HG02610 (cell line): ENCODE measurements at regions not wholly inside any gene's neighbourhood (a gene's known extent, or its start where the extent isn't known, plus 50 kb on each side); places are given as distances from the start of the nearest gene placed in this dataset.

Source experiments
- ATAC-seq: cut with Tn5 transposase; IDR thresholded peaks from one replicate; pipeline ENCODE4 v1.9.1; 2021; ENCODE audit warnings: mild to moderate bottlenecking, moderate library complexity; ENCODE audit not compliant: unreplicated experiment

DNA sequence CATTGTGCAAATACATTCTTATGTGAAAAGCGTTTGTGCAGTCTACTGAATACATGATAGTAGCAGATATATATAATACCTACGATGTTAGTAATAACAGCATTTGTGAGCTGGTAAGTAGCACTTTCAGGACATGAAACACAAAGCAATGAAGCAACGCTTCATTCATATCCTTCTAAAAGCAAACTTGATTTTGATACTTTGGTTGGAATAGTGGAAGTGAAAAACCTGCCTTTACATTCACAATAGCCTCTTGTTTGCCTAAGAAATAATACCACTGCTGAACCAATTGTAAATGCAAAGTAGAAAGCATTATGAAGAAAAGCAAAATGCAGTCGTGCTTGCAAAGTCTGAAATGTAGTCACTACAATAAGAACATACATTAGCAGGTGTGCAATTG, 926.3 kb downstream of the FSTL5 start:
- no peak for ATAC-seq

DNA sequence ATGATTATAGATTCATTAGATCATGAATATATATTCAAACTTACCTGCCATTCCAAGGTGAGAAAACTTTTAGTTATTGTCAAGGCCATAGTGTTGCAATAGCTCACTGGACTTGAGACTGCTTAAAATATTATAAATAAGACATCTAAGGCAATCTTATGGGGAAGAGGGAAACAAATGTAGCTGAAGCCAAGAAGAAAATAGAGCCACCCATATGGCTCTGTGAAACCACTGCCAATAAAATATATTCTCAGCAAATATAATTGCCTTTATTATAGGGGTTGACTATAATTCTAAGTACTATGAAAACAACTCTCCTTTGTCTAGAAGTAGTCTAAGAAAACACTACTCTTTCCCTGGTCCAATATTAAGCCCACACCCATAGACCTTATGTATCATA, 938.5 kb downstream of the FSTL5 start:
- ATAC-seq, result no peak

DNA sequence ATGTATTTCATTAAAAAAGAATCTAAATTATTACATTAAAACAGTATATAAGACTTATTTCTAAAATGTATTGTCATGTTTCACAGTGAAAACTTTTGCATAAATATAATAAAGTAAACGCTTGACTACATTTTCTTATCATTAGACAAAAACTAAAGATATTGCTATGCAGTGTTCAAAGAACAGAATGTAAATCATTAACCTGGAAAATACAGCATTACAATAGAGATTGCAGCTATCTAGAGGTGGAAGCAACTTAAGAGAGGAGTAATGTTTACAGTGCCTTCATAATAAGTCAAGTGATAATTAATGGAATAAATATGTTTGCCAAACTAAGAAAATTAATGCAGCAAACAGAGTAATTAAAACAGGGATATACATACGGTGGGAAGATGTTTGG, 940.9 kb downstream of the FSTL5 start:
- ATAC-seq, result no peak

DNA sequence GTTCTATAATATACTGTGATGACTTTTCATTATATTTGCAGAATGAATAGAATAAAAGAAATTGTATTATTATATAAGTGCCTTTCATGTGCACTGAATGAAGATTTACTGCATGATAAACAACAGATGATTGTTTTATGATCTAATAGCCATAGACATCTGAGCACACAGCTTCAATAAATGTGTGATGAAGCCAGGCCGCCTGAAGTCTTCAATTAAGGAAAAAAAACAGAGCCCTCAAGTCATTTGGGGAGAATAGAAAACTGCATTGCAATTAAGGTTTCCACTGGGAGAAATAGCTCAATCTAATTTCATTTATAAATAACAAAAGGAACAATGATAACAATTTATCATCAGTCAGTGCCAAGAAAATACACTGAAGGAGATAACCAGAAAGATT, 955.2 kb downstream of the FSTL5 start:
- ATAC-seq, result no peak

DNA sequence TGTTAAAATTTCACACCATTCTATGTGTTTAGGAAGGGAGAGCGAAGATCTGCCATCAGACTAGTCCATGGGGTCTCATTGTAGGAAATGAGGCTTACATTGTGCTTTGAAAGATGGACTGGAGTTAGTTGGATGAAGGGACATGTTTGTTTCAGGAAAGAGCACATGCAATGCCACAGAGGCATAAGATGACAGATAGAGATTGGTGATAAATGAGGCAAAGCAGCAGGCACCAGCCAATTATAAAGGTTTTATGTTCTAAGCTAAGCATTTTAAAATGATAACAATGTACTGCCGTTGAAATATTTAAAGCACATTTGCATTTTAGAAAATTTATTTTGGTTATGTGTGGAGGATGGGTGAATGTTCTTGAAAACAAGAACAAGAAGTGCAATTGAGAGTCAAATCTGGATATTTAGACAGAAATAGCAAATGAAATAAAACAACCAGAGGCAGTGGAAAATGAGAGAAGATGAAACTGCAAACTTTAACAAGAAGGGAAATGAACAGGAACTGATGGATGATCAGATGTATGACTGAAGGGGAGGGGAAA, 957.2 kb downstream of the FSTL5 start:
- no peak for ATAC-seq

DNA sequence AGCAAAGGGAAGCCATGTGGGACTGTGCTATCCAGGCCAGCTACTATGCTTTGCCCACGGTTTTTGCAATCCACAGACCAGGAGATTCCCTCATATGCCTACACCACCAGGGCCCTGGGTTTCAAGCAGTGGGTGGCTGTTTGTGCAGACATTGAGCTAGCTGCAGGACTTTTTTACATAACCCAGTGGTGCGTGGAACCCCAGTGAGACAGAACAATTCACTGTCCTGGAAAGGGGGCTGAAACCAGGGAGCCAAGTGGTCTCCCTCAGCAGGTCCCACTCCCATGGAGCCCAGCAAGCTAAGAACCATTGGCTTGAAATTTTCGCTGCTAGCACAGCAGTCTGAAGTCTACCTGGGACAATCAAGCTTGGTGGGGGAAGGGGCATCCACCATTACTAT, 959.9 kb downstream of the FSTL5 start:
- ATAC-seq, result no peak

DNA sequence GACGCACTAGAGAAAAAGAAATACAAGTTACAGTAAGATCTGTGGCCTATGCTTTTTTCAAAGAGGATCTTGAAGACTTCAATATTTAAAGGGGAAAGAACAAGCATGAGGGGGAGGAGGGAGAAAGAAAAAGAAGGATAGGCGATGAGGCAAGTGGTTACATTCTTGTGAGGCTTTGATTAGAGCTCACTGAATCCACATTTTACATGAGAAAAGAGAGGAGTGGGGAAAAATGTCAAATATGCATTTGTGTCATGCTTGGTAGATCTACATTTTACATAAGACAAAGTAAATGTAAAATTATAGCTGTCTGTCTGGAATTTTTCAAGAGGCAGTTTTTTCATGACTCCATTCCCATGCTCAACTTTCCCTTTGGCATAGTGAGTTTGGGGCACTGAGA, 965.9 kb downstream of the FSTL5 start:
- ATAC-seq, result no peak

DNA sequence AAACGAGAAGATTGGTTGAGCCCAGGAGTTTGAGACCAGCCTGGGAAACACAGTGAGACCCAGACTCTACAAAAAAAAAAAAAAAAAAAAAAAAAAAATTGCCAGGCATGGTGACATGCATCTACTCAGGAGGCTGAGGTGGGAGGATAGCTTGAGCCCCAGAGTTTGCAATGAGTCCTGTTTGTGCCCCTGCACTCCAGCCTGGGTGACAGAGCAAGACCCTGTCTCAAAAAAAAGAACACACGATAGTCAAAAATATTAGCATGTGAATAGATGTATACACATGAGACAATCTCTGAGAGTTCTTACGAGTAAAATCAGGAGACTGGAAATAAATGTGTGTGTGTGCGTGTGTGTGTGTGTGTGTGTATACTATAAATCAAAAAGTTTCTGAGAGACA, 966.3 kb downstream of the FSTL5 start:
- no peak for ATAC-seq

DNA sequence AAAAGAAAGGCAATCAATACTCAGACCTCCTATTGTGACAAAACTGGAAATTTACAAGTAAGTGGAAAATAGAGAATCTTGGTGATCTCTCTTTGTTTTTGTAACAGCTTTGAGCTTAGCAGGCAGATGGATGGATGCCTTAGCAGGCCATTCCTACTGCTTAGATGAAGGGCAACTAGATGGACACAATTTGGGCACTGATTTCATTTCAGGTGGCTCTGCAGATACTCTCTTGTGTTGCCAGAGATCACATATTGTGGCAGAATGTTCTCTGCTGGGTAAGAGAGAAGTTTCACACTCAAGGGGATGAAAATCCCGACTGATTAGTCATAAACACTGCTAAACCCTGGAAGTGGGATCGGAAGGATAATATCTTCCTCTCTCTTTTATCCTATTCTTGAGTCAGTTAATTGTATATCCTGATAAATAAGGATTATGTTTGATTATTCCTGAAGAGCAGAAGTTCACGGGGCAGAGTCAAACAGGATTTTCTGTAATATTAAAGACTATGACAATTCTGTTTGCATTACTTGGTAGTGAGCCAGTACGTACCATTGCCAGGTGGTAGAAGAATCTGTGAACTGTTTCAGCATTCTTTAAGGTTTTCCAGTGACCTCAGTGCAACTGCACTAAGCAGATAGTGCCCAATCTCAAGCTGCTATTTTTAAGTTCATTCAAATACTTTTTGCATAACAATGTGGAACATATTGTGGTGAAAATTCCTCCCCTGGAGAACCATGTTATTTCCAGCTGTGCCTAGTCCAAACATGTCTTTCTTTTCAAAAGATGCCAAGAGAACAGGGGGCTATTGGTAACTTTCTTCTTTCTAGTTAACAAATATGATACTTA, 974.3 kb downstream of the FSTL5 start:
- no peak for ATAC-seq

DNA sequence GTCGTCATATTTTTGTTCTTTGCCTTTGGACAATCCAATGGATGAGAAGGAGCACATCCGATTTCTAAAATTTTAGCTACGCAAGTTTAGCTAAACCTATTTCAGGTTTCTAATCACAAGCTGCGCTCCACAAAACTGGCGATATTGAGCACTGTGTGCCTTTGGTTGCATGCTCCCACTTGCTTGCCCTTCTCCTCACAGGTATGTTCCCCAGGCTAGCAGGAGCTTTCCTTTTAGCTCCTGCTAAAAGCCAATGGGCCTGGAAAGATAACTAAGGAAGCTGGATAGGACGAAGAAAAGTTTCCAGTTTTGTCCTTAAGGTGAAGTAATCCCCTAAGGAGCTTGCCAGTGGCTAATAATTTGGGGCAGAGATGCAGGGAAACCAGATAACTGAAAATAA, 975.2 kb downstream of the FSTL5 start:
- ATAC-seq, result no peak

DNA sequence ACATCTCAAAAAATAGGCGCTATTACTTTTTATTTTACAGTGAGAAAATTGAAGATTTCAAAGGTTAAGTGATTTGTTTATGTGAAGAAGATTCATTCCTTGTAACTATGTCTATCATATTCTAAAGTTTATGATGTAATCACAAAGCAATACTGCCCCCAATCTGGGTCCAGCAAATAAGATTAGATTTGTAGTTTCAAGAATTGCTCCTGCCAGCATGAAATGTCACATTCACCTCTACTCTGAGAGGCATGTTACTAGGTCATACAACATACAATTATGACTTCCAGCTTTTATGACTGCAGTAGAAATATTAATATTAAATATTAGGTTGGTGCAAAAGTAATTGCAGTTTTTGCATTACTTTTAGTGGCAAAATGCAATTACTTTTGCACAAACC, 976.2 kb downstream of the FSTL5 start:
- ATAC-seq, result no peak

DNA sequence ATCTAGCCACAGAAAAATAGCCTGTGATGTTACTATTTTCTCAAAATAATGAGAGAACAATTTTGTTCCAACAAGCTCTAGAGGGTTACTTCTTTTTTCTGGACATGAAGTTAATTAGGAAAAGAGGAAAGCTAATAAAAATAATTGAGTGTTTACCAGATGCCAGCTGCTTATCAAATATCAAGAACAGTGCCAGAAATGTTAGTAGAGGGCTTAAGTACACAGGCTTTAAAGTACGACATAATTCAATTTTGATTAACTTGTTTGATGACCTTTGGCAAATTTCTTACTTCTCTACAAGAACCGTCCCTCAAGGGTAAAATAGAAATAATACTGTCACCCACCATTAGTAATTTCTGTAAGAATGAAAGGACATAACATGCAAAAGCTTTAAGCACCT, 977.0 kb downstream of the FSTL5 start:
- no peak for ATAC-seq

DNA sequence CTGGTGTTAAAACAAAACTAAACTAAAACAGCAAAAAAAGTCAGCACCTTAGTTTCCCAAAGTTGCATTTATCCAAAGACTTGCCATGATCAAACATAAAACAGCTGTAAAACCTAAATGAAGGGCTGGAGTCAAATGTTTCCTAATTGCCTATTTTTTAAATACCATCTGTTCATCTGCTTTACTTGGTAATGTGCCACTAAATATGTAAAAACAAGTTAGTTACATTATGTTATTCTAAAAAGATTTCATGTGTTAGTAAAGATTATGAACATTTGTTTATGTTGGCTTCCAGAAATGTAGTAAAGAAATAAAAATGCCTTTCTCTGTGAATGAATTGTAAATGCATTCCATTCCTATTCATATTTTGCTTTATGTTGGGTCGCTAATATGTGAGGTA, 977.8 kb downstream of the FSTL5 start:
- ATAC-seq, result no peak

DNA sequence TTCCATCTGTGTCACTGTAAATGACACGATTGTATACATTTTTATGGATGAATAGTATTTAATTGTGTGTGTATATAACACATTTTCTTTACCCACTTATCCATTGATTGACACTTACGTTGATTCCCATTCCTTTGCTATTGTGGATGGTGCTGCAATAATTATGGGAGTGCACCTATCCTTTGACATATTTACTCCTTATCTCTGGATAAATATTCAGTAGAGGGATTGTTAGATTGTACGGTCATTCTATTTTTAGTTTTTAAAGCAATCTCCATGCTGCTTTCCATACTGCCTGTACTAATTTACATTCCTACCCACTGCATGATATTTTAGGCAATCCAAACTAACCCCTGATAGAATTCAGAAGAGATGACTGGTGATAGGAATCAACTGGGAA, 980.1 kb downstream of the FSTL5 start:
- ATAC-seq, result no peak

DNA sequence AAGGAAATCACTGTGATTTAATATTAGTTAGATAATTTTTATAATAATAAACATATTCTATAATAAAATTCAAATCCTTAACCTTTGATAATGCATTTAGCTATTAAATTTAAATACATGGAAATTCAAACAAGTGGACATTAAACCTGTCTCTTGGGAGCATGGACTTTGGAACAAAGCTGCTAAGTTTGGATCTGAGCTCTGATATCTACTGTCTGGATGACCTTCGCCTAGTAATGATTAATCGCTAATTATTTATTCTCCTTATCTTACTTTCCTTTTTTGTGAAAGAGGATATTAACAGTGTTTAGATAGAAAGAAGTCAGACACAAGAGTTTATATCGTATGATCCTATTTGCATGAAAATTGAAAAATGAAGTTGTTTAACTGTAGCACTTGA, 980.9 kb downstream of the FSTL5 start:
- no peak for ATAC-seq

DNA sequence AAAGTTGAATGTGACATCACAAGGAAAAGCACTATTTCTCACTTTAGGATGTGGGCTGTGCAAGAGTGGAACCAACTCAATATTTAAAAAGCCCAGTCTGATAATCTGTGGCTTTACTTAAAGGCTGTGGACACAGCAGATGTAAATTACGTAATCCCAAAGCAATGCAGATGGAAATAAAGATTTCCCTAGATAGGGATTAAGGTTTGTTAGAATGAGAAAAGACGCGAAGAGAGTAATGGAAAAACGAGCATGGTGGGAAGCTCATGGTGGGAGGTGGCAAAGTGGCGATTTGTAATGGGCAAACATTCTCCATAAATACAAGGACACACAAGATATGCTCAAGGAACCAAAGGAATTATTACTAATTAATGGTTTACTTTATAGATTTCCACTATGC, 985.5 kb downstream of the FSTL5 start:
- ATAC-seq, result no peak

DNA sequence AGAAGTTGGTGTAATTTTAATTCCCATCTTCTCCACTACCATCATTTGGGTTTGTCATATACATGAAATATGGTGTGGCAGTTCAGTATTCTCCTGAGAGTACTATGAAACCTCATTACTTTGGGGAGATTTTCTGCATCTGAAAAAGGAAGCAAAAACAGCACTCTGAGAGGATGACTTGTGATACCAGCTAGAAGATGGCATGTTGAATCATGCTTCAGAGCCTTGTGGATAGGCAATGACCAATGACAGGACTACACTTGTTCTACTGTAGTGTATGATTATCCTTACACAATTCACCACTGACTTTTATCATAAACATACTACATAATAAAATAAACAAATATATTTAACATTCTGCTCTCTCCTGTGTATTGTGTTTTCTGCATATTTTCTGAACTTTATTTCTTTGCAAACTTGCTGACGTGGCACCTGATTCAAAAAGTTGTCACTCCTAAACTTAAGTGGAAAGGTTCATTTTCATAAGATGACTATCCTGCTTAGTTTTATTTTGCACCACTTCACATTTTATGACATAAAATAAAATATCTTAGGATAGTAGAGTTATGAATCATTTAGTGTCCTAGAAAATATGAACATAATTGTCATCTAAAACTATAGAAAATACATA, 991.3 kb downstream of the FSTL5 start:
- ATAC-seq, result no peak

DNA sequence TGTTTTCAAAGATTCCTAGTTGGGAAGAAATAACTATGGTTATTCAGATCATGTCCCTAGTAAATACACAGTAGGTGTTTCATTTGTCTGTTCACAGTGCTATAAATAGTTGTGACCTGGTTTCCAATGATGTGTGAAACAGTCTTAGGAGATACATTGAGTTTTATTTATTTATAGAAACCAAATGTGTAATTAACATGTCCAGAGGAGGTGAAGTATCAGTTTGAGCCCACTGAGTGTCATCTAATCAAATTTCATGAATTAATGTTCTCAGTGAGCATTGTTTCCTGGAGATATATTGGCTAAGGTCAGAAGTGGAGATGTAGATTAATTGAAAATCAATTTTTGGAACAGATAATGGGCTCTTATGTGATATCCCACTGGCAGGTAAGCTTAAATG, 996.3 kb downstream of the FSTL5 start:
- ATAC-seq, result no peak

DNA sequence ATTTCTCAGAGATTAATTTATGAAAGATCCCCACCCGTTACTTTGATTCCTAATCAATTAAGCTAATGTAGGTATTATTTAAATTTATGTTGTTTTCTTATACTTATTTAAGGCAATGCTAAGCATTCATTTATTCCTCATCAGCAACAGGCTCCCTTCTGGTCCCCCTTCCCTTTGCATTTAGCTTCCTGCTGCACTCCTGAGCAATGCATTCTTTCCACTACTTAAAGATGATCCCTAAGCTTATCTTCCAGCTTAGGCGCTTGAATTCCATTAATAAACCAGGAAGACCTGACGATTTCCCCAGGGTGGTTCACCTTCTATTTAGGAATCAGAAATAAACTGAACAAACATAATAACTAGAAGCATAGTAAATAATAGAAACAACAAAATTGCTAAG, 1003.1 kb downstream of the FSTL5 start:
- no peak for ATAC-seq

DNA sequence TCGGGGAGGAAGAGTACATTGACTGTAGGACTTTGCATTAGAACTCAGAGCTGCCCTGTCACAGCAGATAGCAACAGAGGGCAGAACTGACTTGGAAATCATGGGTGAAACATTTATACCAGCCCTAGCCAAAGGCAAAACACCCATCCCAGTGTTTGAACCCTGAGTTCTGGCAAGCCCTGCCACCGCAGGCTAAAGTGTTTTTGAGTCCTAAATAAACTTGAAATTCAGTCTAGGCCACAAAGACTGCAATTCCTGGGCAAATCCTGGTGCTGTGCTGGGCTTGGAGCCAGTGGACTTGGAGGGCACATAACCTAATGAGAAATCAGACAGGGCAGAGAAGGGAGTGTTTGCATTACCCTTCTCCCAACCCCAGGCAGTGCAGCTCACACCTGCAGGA, 1015.7 kb downstream of the FSTL5 start:
- no peak for ATAC-seq

DNA sequence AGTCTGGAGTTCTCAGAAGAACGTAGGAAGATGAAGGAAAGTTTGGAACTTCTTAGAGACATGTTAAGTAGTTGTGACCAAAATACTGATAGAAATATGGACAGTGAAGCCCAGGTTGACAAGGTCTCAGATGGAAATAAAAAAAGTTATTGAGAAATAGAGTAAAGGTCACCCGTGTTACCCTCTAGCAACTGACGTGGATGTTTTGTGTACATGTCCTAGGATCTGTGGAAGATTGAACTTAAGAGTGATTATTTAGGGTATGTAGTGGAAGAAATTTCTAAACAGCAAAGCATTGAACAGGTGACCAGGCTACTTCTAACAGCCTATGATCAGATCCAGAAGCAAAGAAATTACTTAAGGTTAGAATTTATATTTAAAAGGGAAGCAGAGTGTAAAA, 1020.4 kb downstream of the FSTL5 start:
- no peak for ATAC-seq

DNA sequence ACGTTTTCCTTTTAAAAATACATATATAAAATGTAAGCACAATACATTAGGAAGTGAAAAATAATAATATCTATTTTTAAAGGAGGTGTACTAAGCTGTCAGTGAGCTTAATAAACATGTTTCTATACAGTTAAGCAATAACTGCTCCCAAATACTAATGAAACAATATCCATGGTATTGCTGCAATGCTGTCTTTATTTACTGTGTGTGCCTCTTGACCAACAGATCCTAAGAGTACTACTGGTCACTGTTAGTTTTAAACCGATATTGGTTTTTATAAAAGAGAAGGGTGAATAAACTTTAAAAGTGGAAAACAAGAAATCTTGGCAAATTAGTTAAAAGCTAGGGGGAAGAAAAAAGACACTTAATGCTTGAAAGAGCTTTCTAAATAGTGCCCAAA, 1029.0 kb downstream of the FSTL5 start:
- ATAC-seq, result no peak
